Transverse colon (tissue), 4 donors: ENCODE measurements at regions not wholly inside any gene's neighbourhood (a gene's known extent, or its start where the extent isn't known, plus 50 kb on each side); places are given as distances from the start of the nearest gene placed in this dataset.

Experiments used
- POLR2A ChIP-seq: fragments of 450-650 bp; IDR thresholded peaks from one replicate; pipeline ENCODE4 v1.6.1; 2016; ENCODE audit warnings: antibody characterized with exemption, mild to moderate bottlenecking, moderate library complexity
- POLR2AphosphoS5 ChIP-seq, 3 donors: sonication (generic); formaldehyde crosslinking; IDR thresholded peaks; one replicate each; pipeline ENCODE4 v1.6.1; 2016; ENCODE audit warnings: antibody characterized with exemption in 3 of 3
- TF ChIP-seq, protein P1 (sequence below), 5 experiments: fragments of 200-600 bp in 3 of 5; fragments of 450-650 bp in 2 of 5; sonication (generic) in 3 of 5; IDR thresholded peaks; 1 replicate in 2 of 5; 2 replicates in 3 of 5; pipeline ENCODE4 v1.5.1; 2016 to 2017; ENCODE audit warnings: antibody characterized with exemption in 5 of 5, inconsistent platforms in 3 of 5, mild to moderate bottlenecking in 2 of 5, moderate library complexity in 1 of 5

DNA sequence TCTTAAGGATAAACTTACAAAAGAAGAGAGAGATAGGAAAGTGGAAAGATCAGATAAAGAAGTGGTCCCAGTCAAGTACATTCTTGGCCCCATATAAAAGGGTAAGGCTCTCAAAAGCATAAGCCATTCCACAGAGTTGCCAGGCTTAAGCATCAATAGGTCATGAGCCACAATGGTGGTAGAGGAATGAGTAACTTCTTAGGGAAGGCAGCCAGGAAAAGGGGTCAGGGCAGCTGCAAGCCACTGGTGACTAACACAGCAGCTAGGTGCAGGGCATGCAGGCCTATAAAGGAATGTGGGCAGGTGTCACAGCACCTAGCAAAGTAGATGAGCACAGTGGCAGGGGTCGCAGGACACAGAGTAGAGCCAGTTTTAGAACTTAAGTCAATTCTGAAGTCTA, 302.6 kb upstream of the FAT3 start:
- TF ChIP-seq POLR2A: no peak
- TF ChIP-seq, protein P1, sequence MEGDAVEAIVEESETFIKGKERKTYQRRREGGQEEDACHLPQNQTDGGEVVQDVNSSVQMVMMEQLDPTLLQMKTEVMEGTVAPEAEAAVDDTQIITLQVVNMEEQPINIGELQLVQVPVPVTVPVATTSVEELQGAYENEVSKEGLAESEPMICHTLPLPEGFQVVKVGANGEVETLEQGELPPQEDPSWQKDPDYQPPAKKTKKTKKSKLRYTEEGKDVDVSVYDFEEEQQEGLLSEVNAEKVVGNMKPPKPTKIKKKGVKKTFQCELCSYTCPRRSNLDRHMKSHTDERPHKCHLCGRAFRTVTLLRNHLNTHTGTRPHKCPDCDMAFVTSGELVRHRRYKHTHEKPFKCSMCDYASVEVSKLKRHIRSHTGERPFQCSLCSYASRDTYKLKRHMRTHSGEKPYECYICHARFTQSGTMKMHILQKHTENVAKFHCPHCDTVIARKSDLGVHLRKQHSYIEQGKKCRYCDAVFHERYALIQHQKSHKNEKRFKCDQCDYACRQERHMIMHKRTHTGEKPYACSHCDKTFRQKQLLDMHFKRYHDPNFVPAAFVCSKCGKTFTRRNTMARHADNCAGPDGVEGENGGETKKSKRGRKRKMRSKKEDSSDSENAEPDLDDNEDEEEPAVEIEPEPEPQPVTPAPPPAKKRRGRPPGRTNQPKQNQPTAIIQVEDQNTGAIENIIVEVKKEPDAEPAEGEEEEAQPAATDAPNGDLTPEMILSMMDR (IDR thresholded peaks at IDR 0.05): no peak
- no peak for TF ChIP-seq POLR2AphosphoS5 (IDR thresholded peaks at IDR 0.05)
